ENCODE measurements at regions not wholly inside any gene's neighbourhood (a gene's known extent, or its start where the extent isn't known, plus 50 kb on each side); places are given as distances from the start of the nearest gene placed in this dataset.
A peak's percentile ranks its signal among the peaks of the same experiment; 100 is the strongest.

- intact Hi-C loops (cut with DNase I): no loop called here
- no peak for DNase-seq (ENCODE audit: low spot score)
Measured at GRCh38 chr21:16592381-16592780, 862.6 kb downstream of the USP25 start.

GRCh38 chr21:16594191-16594590 is 864.4 kb downstream of the USP25 start:
- DNase-seq (ENCODE audit: low spot score): no peak
- intact Hi-C loops (cut with DNase I): no loop called here

- no peak for DNase-seq (ENCODE audit: low spot score)
- intact Hi-C loops (cut with DNase I): no loop called here
Measured at GRCh38 chr21:16596369-16596768, 866.6 kb downstream of the USP25 start.

GRCh38 chr21:16597753-16598152 is 868.0 kb downstream of the USP25 start:
- intact Hi-C loops (cut with DNase I): no loop called here
- DNase-seq (ENCODE audit: low spot score): peak; percentile 28

- intact Hi-C loops (cut with DNase I): no loop called here
- no peak for DNase-seq (ENCODE audit: low spot score)
Measured at GRCh38 chr21:16605597-16605996, 875.8 kb downstream of the USP25 start.

GRCh38 chr21:16606271-16606670 is 876.5 kb downstream of the USP25 start:
- intact Hi-C loops (cut with DNase I): no loop called here
- no peak for DNase-seq (ENCODE audit: low spot score)

GRCh38 chr21:16608209-16608830 is 878.5 kb downstream of the USP25 start:
- intact Hi-C loops (cut with DNase I): no loop called here
- DNase-seq (ENCODE audit: low spot score): no peak

GRCh38 chr21:16619281-16619680 is 889.5 kb downstream of the USP25 start:
- DNase-seq (ENCODE audit: low spot score): no peak
- intact Hi-C loops (cut with DNase I): no loop called here

GRCh38 chr21:16620786-16621320 is 891.1 kb downstream of the USP25 start:
- DNase-seq (ENCODE audit: low spot score): no peak
- intact Hi-C loops (cut with DNase I): no loop called here

GRCh38 chr21:16624479-16625118 is 888.2 kb upstream of the CXADR start:
- intact Hi-C loops (cut with DNase I): loop anchor here in 1 of 2 donors (5.0 kb wide), 1 partner anchor 487 kb away; no protein-coding TSS in a partner anchor
- DNase-seq (ENCODE audit: low spot score): no peak

GRCh38 chr21:16625491-16625890 is 887.4 kb upstream of the CXADR start:
- no peak for DNase-seq (ENCODE audit: low spot score)
- intact Hi-C loops (cut with DNase I): loop anchor here in 1 of 2 donors (5.0 kb wide), 1 partner anchor 488 kb away; no protein-coding TSS in a partner anchor

GRCh38 chr21:16633831-16634459 is 878.9 kb upstream of the CXADR start:
- intact Hi-C loops (cut with DNase I): no loop called here
- no peak for DNase-seq (ENCODE audit: low spot score)

- intact Hi-C loops (cut with DNase I): no loop called here
- DNase-seq (ENCODE audit: low spot score): no peak
Measured at GRCh38 chr21:16634515-16634914, 878.3 kb upstream of the CXADR start.

- no peak for DNase-seq (ENCODE audit: low spot score)
Measured at GRCh38 chr21:16640297-16641027, 872.4 kb upstream of the CXADR start.

GRCh38 chr21:16642353-16642752 is 870.5 kb upstream of the CXADR start:
- no peak for DNase-seq (ENCODE audit: low spot score)
- intact Hi-C loops (cut with DNase I): no loop called here

More at GRCh38 chr21:16640297-16641027, 872.4 kb upstream of the CXADR start:
- intact Hi-C loops (cut with DNase I): no loop called here

GRCh38 chr21:16644685-16645084 is 868.2 kb upstream of the CXADR start:
- DNase-seq (ENCODE audit: low spot score): no peak
- intact Hi-C loops (cut with DNase I): no loop called here

- intact Hi-C loops (cut with DNase I): no loop called here
- no peak for DNase-seq (ENCODE audit: low spot score)
Measured at GRCh38 chr21:16650714-16651366, 862.0 kb upstream of the CXADR start.

- no peak for DNase-seq (ENCODE audit: low spot score)
- intact Hi-C loops (cut with DNase I): no loop called here
Measured at GRCh38 chr21:16651956-16652355, 860.9 kb upstream of the CXADR start.

GRCh38 chr21:16663436-16663835 is 849.4 kb upstream of the CXADR start:
- DNase-seq (ENCODE audit: low spot score): no peak
- intact Hi-C loops (cut with DNase I): no loop called here

All from posterior vena cava (tissue), 2 donors.